ENCODE measurements at regions not wholly inside any gene's neighbourhood (a gene's known extent, or its start where the extent isn't known, plus 50 kb on each side); places are given as distances from the start of the nearest gene placed in this dataset.
A peak's percentile ranks its signal among the peaks of the same experiment; 100 is the strongest.
"Not testable (repeated sequence)": the region's sequence is repeated elsewhere in the genome, so short reads cannot be mapped to it uniquely, and the experiment has no call there.

- no peak overlapping the region for H3K27ac ChIP-seq (ENCODE audit: low read length)
- no TSS peak for BruUV-seq (replicated peaks)
- POLR2A ChIA-PET: no interaction called here
- intact Hi-C loops (cut with micrococcal nuclease; ENCODE audit: unreplicated experiment) (no loop called here), in situ Hi-C loops (cut with HindIII; ENCODE audit: low pct_unique_long_range_greater_than_20kb, low sequenced_read_pairs) (no loop called here)
- TF ChIP-seq POLR2AphosphoS5 (IDR thresholded peaks at IDR 0.05; ENCODE audit: low read depth, low read length) (no peak), SIN3A (IDR thresholded peaks at IDR 0.05; ENCODE audit: borderline replicate concordance, insufficient read depth, low read depth, low read length) (no peak), CTCF (IDR thresholded peaks at IDR 0.05) (no peak), TCF7L2 (IDR thresholded peaks at IDR 0.05; ENCODE audit: low read depth, low read length) (no peak), REST (IDR thresholded peaks at IDR 0.05; ENCODE audit: insufficient read depth in 1 of 2, low read depth in 2 of 2, low read length in 1 of 2) (no peak)
- peaks cover 29% of the 10 kb centered on the region for H3K27me3 ChIP-seq (ENCODE audit: control insufficient read depth, insufficient read depth, low read length)
- H3K9me3 ChIP-seq (ENCODE audit: control insufficient read depth, insufficient read depth, low read depth, low read length): no peaks in the 10 kb centered on the region
- H3K4me3 ChIP-seq (ENCODE audit: low read depth in 2 of 2, low read length in 2 of 2): no peak overlapping the region
- DNase-seq (ENCODE audit: low read depth, low spot score) (no peak), ATAC-seq (no peak)
- CTCF ChIA-PET: no interaction called here
- no peaks in the 10 kb centered on the region for H3K4me1 ChIP-seq (ENCODE audit: control insufficient read depth, insufficient read depth, low read length)
- H3K36me3 ChIP-seq (ENCODE audit: control insufficient read depth, insufficient read depth, low read length): no peaks in the 10 kb centered on the region
These were observed 134.2 kb upstream of the PRSS3 start for GRCh38 chr9:33661176-33661575.

GRCh38 chr9:33662871-33663270, 132.5 kb upstream of the PRSS3 start:
- in situ Hi-C loops (cut with HindIII; ENCODE audit: low pct_unique_long_range_greater_than_20kb, low sequenced_read_pairs): no loop called here
- ATAC-seq (no peak), DNase-seq (ENCODE audit: low read depth, low spot score) (no peak)
- no peak for TF ChIP-seq SIN3A (IDR thresholded peaks at IDR 0.05; ENCODE audit: borderline replicate concordance, insufficient read depth, low read depth, low read length)
- TF ChIP-seq POLR2AphosphoS5 (IDR thresholded peaks at IDR 0.05; ENCODE audit: low read depth, low read length): no peak
- no peak for TF ChIP-seq TCF7L2 (IDR thresholded peaks at IDR 0.05; ENCODE audit: low read depth, low read length)
- no peak for TF ChIP-seq REST (IDR thresholded peaks at IDR 0.05; ENCODE audit: insufficient read depth in 1 of 2, low read depth in 2 of 2, low read length in 1 of 2)
- TF ChIP-seq CTCF (IDR thresholded peaks at IDR 0.05): no peak
- H3K36me3 ChIP-seq (ENCODE audit: control insufficient read depth, insufficient read depth, low read length): no peaks in the 10 kb centered on the region
- H3K27me3 ChIP-seq (ENCODE audit: control insufficient read depth, insufficient read depth, low read length): peaks cover 29% of the 10 kb centered on the region
- H3K27ac ChIP-seq (ENCODE audit: low read length): no peak overlapping the region
- no peaks in the 10 kb centered on the region for H3K9me3 ChIP-seq (ENCODE audit: control insufficient read depth, insufficient read depth, low read depth, low read length)
- CTCF ChIA-PET: interaction anchor here (1.5 kb wide), 1 partner anchor 58 kb away, joined by 3 read pairs; no protein-coding TSS in a partner anchor
- intact Hi-C loops (cut with micrococcal nuclease; ENCODE audit: unreplicated experiment): no loop called here
- POLR2A ChIA-PET: no interaction called here
- no peak overlapping the region for H3K4me3 ChIP-seq (ENCODE audit: low read depth in 2 of 2, low read length in 2 of 2)
- BruUV-seq (replicated peaks): no TSS peak
- H3K4me1 ChIP-seq (ENCODE audit: control insufficient read depth, insufficient read depth, low read length): no peaks in the 10 kb centered on the region

- intact Hi-C loops (cut with micrococcal nuclease; ENCODE audit: unreplicated experiment); in situ Hi-C loops (cut with HindIII; ENCODE audit: low pct_unique_long_range_greater_than_20kb, low sequenced_read_pairs); H3K27ac ChIP-seq (ENCODE audit: low read length); H3K9me3 ChIP-seq (ENCODE audit: control insufficient read depth, insufficient read depth, low read depth, low read length); ATAC-seq; CTCF ChIA-PET; H3K4me1 ChIP-seq (ENCODE audit: control insufficient read depth, insufficient read depth, low read length); DNase-seq (ENCODE audit: low read depth, low spot score); BruUV-seq (replicated peaks); H3K36me3 ChIP-seq (ENCODE audit: control insufficient read depth, insufficient read depth, low read length): not testable (repeated sequence)
- H3K27me3 ChIP-seq (ENCODE audit: control insufficient read depth, insufficient read depth, low read length): peaks cover 27% of the 10 kb centered on the region
- POLR2A ChIA-PET: interaction anchor here (0.7 kb wide), 1 partner anchor 60 kb away, joined by 3 read pairs; no protein-coding TSS in a partner anchor
- peak overlapping the region; percentile 46 to 51 for H3K4me3 ChIP-seq (ENCODE audit: low read depth in 2 of 2, low read length in 2 of 2)
These were observed 119.1 kb upstream of the PRSS3 start for GRCh38 chr9:33676194-33676745.

All from Panc1 (cell line).